HG03280 (cell line): ENCODE measurements at regions not wholly inside any gene's neighbourhood (a gene's known extent, or its start where the extent isn't known, plus 50 kb on each side); places are given as distances from the start of the nearest gene placed in this dataset.
"Not testable (repeated sequence)": the region's sequence is repeated elsewhere in the genome, so short reads cannot be mapped to it uniquely, and the experiment has no call there.

ENCODE experiments used
- ATAC-seq: cut with Tn5 transposase; IDR thresholded peaks from one replicate; pipeline ENCODE4 v1.9.1; 2021; ENCODE audit warnings: mild to moderate bottlenecking, moderate library complexity; ENCODE audit not compliant: unreplicated experiment

DNA sequence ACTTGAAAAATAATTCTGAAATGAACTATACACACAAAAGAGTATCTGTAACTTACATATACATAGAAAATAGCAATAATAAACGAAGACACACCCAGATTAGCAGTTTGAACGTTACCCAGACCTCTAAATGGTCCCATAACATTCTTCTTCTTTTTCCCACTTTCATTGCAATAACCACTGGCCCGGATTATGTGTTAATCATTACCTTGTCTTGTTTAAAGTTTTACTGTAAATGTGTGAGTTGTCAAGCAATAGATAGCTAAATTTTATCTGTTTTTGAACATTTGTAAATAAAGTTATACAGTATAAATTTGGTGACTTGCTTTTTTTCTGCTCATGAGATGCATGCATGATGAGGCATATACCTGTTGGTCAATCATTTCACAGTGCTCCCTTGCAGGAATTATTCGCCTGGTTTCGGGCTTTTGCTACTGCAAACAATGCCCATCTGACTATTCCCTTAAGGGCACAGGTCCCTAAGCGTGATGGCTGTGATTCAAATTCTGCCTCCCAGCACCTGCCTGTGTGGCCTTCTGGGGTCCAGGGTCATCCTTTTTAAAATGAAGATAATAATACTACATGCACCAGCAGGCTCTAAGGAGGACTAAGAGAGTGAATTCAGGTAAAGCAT, 66.1 kb downstream of the GADD45G start:
- no peak for ATAC-seq

DNA sequence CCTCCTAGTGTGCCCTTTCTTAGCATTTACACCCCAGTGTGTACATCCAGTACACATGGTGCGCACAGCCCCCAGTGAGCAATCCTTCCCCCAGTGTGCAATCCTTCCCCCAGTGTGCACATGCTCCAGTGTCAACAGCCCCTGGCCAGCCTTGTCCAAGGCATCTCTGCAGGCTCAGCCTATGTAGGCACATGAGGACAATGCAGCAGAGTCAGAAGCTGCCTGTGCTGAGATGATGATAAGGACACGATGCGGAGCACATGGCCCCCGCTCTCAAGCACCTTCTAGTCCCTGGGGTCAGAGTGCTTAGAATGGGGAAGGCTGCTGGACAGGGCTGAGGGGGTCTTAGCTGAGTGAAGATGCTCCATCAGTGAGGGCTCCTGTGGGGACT, 69.8 kb downstream of the GADD45G start:
- ATAC-seq: no peak

GRCh38 chr9:89675058-89675742, 70.4 kb downstream of the GADD45G start:
- ATAC-seq: no peak

DNA sequence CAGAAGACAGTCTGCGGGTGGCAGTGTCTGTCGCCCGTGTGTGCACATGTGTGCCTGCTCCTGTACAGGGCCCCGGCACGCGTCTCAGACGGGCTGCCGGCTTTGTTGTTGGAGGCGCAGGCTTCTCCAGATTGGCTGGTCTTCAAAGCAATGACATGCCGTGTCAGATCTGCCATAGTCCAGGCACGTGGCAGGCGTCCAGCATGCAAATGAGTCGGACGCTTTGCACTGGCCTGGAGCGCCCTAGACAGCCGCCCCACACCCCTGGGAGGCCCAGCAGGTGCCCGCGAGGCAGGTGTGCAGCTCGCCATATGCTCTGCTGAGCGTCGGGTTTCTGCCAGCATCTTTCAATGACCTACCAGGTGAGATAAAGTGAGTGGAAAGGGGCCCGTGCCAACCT, 71.5 kb downstream of the GADD45G start:
- no peak for ATAC-seq

DNA sequence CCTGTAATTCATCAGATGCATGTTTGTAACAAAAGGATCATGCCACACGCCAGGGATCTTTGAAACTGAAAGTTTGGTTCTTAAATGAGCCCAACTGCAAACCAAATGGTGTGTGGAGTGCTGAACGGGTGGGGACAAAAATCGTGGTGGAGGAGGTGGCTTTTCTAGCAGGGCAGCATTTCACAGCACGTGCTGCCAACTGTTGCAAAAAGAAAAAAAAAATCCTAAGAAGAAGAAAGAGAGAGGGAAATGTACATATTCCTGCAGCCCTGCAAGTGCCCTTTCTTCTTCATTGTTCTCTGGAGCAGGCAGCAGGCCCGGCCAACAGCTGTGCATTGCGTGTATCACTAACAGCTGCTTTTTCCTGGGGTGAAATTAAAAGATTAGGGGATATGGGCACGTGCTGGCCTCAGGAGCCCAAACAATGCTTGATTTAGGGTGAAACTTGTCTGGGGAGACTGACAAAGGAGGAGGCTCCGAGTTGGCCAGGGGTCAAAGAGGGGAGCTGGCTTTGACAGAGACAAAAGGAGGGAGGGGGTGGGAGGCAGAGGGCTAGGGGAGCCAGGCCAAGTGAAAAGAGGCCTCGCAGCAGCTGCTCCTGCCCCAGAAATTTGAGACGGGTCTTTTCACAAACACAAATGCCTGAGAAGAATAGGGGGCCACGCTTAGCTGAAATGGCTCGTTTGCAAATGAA, 73.0 kb downstream of the GADD45G start:
- no peak for ATAC-seq

DNA sequence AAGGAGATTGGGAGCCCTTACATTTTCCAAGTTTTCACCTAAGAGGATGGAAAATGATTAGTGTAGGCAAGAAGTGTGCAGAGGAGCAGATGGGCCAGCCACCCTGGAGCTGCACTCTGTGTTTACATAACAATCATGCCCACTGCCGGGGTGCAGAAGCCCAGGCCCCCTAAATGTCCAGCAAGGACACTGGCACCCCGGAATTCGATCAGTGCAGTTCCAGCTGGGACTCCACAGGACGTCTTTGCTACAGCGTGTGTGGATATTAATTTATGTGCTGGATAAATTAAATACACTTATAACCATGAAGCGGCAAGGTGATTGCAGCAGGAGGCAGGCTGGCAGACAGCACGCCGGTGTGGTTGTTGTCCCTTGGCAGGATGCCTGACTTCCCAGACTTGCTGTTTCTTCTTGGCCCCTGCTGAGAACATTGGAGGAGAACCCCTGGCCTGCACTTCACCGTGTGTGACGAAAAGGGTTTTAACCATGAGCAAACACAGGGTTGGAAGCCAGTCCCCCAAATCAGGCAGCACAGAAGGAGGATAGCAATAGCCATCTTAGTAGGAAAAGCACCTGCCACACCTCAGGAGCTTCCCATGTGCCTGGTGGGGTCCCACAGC, 73.7 kb downstream of the GADD45G start:
- no peak for ATAC-seq

DNA sequence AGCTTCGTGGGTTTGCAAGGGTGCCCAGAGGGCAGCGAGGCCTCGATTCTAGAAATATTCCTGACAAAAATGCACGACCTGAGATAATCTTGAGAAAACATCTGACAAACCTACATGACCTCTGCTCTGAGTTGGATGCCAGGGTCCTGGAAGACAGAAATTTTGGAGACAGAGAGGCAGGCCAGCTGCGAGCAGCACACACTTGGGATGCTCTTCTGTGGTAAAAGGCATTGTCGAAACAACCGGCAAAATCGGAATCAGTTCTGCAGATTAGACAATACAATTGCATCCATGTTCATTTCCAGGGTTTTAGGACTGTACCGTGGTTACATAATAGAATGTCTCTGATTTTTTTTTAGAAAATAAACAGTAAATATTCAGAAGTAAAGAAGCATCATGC, 74.2 kb downstream of the GADD45G start:
- no peak for ATAC-seq

DNA sequence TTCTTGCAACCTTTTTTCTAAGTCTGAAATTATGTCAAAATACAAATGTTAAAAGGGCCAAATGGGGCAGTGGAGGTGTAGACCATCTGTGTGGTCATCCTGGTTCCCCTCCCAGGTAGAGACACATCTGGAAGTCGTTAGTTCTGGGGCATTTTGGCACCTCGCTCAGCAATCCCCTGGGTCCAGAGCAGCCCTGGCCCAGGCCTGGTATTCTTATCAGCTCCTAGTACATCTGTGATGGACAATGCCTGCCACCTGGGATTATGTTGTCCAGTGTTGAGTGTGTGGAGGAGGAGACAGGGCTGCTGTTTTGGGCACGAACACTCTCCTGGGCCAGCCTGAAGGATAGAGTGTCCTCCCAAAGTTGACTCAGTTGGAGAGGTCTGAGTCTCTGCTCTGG, 74.8 kb downstream of the GADD45G start:
- no peak for ATAC-seq

GRCh38 chr9:89680547-89681467, 76.0 kb downstream of the GADD45G start:
- ATAC-seq: no peak

GRCh38 chr9:89681468-89681859, 76.7 kb downstream of the GADD45G start:
- not testable (repeated sequence) for ATAC-seq

- ATAC-seq: no peak
These were observed 78.8 kb downstream of the GADD45G start for GRCh38 chr9:89683626-89684025.

GRCh38 chr9:89684218-89684617, 79.4 kb downstream of the GADD45G start:
- no peak for ATAC-seq

DNA sequence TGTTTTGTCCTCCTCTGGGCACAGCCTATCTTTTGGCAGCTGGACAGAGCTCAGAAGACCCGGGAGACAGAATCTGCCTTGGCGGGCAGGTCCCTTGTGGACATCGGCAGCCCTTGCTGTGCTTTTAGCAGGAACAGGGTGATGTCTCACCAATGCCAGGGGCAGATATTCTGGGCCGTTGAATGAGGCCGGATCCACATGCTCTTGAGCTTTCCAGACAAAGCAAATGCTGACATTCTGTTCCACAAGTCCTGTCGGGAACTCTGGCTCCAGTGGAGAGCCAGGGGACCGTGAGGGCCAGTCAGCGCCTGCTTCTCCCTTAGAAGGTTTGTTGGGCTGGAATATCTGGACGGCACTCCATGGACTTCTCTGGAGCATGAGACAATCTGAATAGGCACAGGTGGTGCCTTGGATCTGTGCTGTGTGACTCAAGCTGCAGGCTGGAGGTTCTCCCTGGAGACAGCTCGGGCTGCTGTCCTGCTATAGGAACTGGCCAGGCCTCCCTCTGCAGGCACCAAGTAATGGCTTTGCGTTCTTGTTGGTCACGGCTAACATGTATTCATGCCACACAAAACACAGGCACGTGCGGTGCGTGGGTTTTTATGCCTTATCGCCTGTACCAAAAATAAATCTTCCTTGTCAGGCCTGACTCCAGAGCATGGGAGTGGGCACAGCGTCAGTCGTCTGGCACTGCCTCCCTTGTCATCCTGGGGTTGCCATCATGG, 80.3 kb downstream of the GADD45G start:
- no peak for ATAC-seq

DNA sequence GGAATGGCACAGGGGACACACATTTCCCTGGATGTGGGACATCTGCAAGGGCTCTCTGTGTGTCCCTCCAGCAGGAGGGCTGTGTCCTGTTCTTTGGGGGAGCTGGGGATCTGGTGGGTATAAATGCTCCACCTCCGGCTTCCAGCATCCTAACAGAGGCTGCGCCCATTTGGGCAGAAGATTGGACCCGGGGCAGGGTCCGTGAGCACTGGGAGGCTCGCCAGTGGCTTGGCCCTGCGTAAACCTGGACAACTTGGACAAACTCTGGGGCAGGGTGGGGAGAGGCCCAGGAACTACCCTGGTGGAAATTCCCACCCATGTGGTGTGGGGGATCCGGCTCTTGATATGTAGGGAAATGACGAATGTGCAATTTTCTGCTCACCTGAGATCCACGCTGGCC, 80.9 kb downstream of the GADD45G start:
- ATAC-seq: no peak

GRCh38 chr9:89686126-89686525, 81.3 kb downstream of the GADD45G start:
- no peak for ATAC-seq

- no peak for ATAC-seq
These were observed 81.8 kb downstream of the GADD45G start for GRCh38 chr9:89686621-89687020.

GRCh38 chr9:89687188-89687587, 82.4 kb downstream of the GADD45G start:
- no peak for ATAC-seq

DNA sequence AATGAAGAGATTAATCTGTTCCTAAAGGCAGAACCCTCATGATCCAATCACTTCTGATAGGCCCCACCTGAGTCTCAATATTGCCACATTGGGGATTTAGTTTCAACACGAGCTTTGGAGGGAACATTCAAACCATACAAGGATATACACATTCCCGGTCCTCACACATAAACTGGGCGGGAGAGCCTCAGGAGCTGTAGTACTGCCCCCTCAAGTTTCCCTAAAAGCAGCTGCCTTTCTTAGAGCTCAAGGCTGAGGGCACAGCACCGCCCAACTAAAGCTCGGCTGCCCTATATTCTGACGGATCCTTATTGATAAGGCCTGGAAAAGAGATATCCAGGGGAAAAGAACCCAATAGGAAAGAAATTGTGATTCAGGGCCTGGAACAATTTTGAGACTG, 83.0 kb downstream of the GADD45G start:
- ATAC-seq: no peak

DNA sequence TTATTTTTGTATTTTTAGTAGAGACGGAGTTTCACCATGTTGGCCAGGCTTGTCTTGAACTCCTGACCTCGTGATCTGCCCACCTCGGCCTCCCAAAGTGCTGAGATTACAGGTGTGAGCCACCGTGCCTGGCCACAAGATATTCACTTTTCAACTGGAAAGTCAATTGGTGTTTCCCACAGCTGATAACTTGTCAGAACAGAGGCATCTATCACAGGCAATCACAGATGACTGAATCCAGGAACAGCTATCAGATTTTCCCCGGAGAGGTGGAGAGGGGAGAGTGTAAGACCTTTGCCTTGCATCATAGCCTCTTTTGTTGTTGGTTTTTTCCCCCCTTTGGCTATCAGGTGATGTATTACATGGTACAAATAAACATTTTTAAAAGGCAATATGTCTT, 84.5 kb downstream of the GADD45G start:
- ATAC-seq: not testable (repeated sequence)

GRCh38 chr9:89690334-89690912, 85.6 kb downstream of the GADD45G start:
- ATAC-seq: peak; percentile 94
